Fibroblast of lung (primary cell): ENCODE measurements at regions not wholly inside any gene's neighbourhood (a gene's known extent, or its start where the extent isn't known, plus 50 kb on each side); places are given as distances from the start of the nearest gene placed in this dataset.

Source experiments
- DNase-seq, 2 donors: peaks; one replicate each; pipeline versions ENCODE4 v3.0.0 to v3.0.0-alpha.2; 2010; ENCODE audit warnings: low read depth in 2 of 2
- H2AFZ ChIP-seq: 2 replicates; pipeline ENCODE4 v1.5.1; 2012; ENCODE audit warnings: low read length, control low read depth, inconsistent platforms
- H3K27ac ChIP-seq: 2 replicates; pipeline ENCODE4 v1.5.1; 2011; ENCODE audit warnings: low read length, control low read depth; ENCODE audit not compliant: insufficient read depth
- H3K27me3 ChIP-seq: 2 replicates; pipeline ENCODE4 v1.5.1; 2011; ENCODE audit warnings: mild to moderate bottlenecking, low read length; ENCODE audit not compliant: control insufficient read depth, insufficient read depth
- H3K36me3 ChIP-seq: 2 replicates; pipeline ENCODE4 v1.5.1; 2011; ENCODE audit warnings: low read length; ENCODE audit not compliant: control insufficient read depth, insufficient read depth
- H3K4me1 ChIP-seq: 2 replicates; pipeline ENCODE4 v1.5.1; 2011; ENCODE audit warnings: low read length; ENCODE audit not compliant: control insufficient read depth, insufficient read depth; ENCODE audit errors: extremely low read depth
- H3K4me2 ChIP-seq: 2 replicates; pipeline ENCODE4 v1.5.1; 2011; ENCODE audit warnings: low read length, control low read depth; ENCODE audit not compliant: insufficient read depth; ENCODE audit errors: extremely low read depth
- H3K4me3 ChIP-seq, 4 experiments: fragments of 200-600 bp in 1 of 4; sonication (generic) in 1 of 4; replicated peaks in 1 of 4; 2 replicates each; pipeline ENCODE4 v1.5.1; 2011 to 2016; ENCODE audit warnings: low read length in 4 of 4, low read depth in 3 of 4, mild to moderate bottlenecking in 3 of 4, control low read depth in 2 of 4, inconsistent platforms in 1 of 4, mixed read lengths in 1 of 4; ENCODE audit not compliant: insufficient read depth in 1 of 4; ENCODE audit errors: control extremely low read depth in 1 of 4
- H3K79me2 ChIP-seq: 2 replicates; pipeline ENCODE4 v1.5.1; 2012; ENCODE audit warnings: mild to moderate bottlenecking, low read length, inconsistent platforms; ENCODE audit not compliant: control insufficient read depth, insufficient read depth
- H3K9ac ChIP-seq: 2 replicates; pipeline ENCODE4 v1.5.1; 2011; ENCODE audit warnings: mild to moderate bottlenecking, low read length, control low read depth; ENCODE audit not compliant: insufficient read depth
- H3K9me3 ChIP-seq: 2 replicates; pipeline ENCODE4 v1.5.1; 2012; ENCODE audit warnings: low read depth, low read length; ENCODE audit not compliant: control insufficient read depth, insufficient read depth
- H4K20me1 ChIP-seq: 2 replicates; pipeline ENCODE4 v1.5.1; 2011; ENCODE audit warnings: low read length; ENCODE audit not compliant: control insufficient read depth, insufficient read depth; ENCODE audit errors: extremely low read depth
- CTCF ChIP-seq, 2 donors: IDR thresholded peaks in 1 of 2; conservative IDR thresholded peaks in 1 of 2; 1 replicate in 1 of 2; 2 replicates in 1 of 2; pipeline ENCODE4 v1.5.1; 2011 to 2012; ENCODE audit warnings: low read length in 2 of 2, control low read depth in 1 of 2, inconsistent platforms in 1 of 2, low read depth in 1 of 2, mild to moderate bottlenecking in 1 of 2
- EZH2 ChIP-seq: IDR thresholded peaks from 2 replicates; pipeline ENCODE4 v1.5.1; 2012; ENCODE audit warnings: low read length, control low read depth, mild to moderate bottlenecking; ENCODE audit errors: missing control alignments

- Histone ChIP-seq H3K4me2 (no peak overlapping the region), H3K4me1 (no peaks in the 10 kb centered on the region), H3K27me3 (no peaks in the 10 kb centered on the region), H3K4me3 (no peak overlapping the region), H3K9me3 (peaks cover 2% of the 10 kb centered on the region), H3K27ac (no peak overlapping the region), H3K36me3 (no peaks in the 10 kb centered on the region), H3K9ac (no peak overlapping the region), H3K79me2 (no peaks in the 10 kb centered on the region), H2AFZ (no peak overlapping the region), H4K20me1 (no peaks in the 10 kb centered on the region)
- DNase-seq = no peak
- no peak for TF ChIP-seq EZH2
- no peak for TF ChIP-seq CTCF (conservative IDR thresholded peaks at IDR 0.05 in 1 of 2, IDR thresholded peaks at IDR 0.05 in 1 of 2; ENCODE audit: low read depth in 1 of 2, low read length in 2 of 2)
These were observed 291.8 kb downstream of the TCERG1L start for GRCh38 chr10:131019696-131020095.

- Histone ChIP-seq H3K36me3 (no peaks in the 10 kb centered on the region), H3K4me2 (no peak overlapping the region), H3K9ac (no peak overlapping the region), H3K27me3 (no peaks in the 10 kb centered on the region), H3K79me2 (no peaks in the 10 kb centered on the region), H3K27ac (no peak overlapping the region), H2AFZ (no peak overlapping the region), H3K4me3 (no peak overlapping the region), H3K9me3 (peaks cover 2% of the 10 kb centered on the region), H4K20me1 (no peaks in the 10 kb centered on the region), H3K4me1 (no peaks in the 10 kb centered on the region)
- no peak for TF ChIP-seq CTCF (conservative IDR thresholded peaks at IDR 0.05 in 1 of 2, IDR thresholded peaks at IDR 0.05 in 1 of 2; ENCODE audit: low read depth in 1 of 2, low read length in 2 of 2)
- TF ChIP-seq EZH2 = no peak
- no peak for DNase-seq
These were observed 290.7 kb downstream of the TCERG1L start for GRCh38 chr10:131020775-131021174.

- Histone ChIP-seq H3K79me2 (no peaks in the 10 kb centered on the region), H3K4me2 (no peak overlapping the region), H3K4me1 (no peaks in the 10 kb centered on the region), H3K27me3 (no peaks in the 10 kb centered on the region), H4K20me1 (no peaks in the 10 kb centered on the region), H3K9me3 (peaks cover 2% of the 10 kb centered on the region), H2AFZ (no peak overlapping the region), H3K4me3 (no peak overlapping the region), H3K36me3 (no peaks in the 10 kb centered on the region), H3K27ac (no peak overlapping the region), H3K9ac (no peak overlapping the region)
- DNase-seq = no peak
- TF ChIP-seq CTCF (conservative IDR thresholded peaks at IDR 0.05 in 1 of 2, IDR thresholded peaks at IDR 0.05 in 1 of 2; ENCODE audit: low read depth in 1 of 2, low read length in 2 of 2) (no peak), EZH2 (no peak)
These were observed 290.1 kb downstream of the TCERG1L start for GRCh38 chr10:131021246-131021895.
